Naive thymus-derived CD4-positive, alpha-beta T cell (primary cell): ENCODE measurements at regions not wholly inside any gene's neighbourhood (a gene's known extent, or its start where the extent isn't known, plus 50 kb on each side); places are given as distances from the start of the nearest gene placed in this dataset.

Experiments used
- ATAC-seq: fragments of 150-1000 bp; cut with Tn5 transposase; 2 replicates; pipeline ENCODE4 v1.10.0; 2021; ENCODE audit warnings: mild to moderate bottlenecking, moderate library complexity
- CTCF ChIA-PET: fragments of 350-600 bp; sonication (Branson Sonifier 250); formaldehyde crosslinking; loops from one replicate; lab custom pipeline; 2021; ENCODE audit warnings: antibody characterized with exemption; lab: Charles Lee
- POLR2A ChIA-PET: fragments of 350-600 bp; sonication (Branson Sonifier 250); formaldehyde crosslinking; loops from one replicate; lab custom pipeline; 2021; ENCODE audit warnings: antibody characterized with exemption, inconsistent platforms; lab: Charles Lee
- DNase-seq, 9 donors: peaks; one replicate each; pipeline versions ENCODE4 v3.0.0 to v3.0.0-alpha.2; 2020 to 2022; ENCODE audit warnings: mixed read lengths in 1 of 9
- H3K27ac ChIP-seq: one replicate; pipeline ENCODE4 v1.7.0; 2013; ENCODE audit warnings: mild to moderate bottlenecking, low read depth, low read length, moderate library complexity
- H3K27me3 ChIP-seq, 2 donors: one replicate each; pipeline ENCODE4 v1.7.0; 2013; ENCODE audit warnings: low read length in 2 of 2, mild to moderate bottlenecking in 2 of 2, moderate library complexity in 2 of 2; ENCODE audit not compliant: control insufficient read depth in 2 of 2, insufficient read depth in 2 of 2
- H3K36me3 ChIP-seq, 3 experiments: 1 replicate in 2 of 3; 2 replicates in 1 of 3; pipeline ENCODE4 v1.7.0; 2013; ENCODE audit warnings: low read length in 3 of 3, mild to moderate bottlenecking in 3 of 3, moderate library complexity in 1 of 3; ENCODE audit not compliant: insufficient read depth in 3 of 3, control insufficient read depth in 2 of 3
- H3K4me1 ChIP-seq, 2 donors: one replicate each; pipeline ENCODE4 v1.7.0; 2013; ENCODE audit warnings: low read length in 2 of 2, mild to moderate bottlenecking in 2 of 2, moderate library complexity in 1 of 2; ENCODE audit not compliant: control insufficient read depth in 2 of 2, insufficient read depth in 2 of 2
- H3K4me3 ChIP-seq: 2 replicates; pipeline ENCODE4 v1.7.0; 2013; ENCODE audit warnings: mild to moderate bottlenecking, low read length
- H3K9me3 ChIP-seq, 3 experiments: 1 replicate in 2 of 3; 2 replicates in 1 of 3; pipeline ENCODE4 v1.7.0; 2013; ENCODE audit warnings: low read length in 3 of 3; ENCODE audit not compliant: control insufficient read depth in 2 of 3
- H3K27ac Mint-ChIP-seq, 9 donors: one replicate each; pipeline ENCODE4 v1.8.0; 2020 to 2022; ENCODE audit warnings: mixed read lengths in 9 of 9, mild to moderate bottlenecking in 8 of 9, moderate library complexity in 5 of 9, inconsistent platforms in 2 of 9
- H3K27me3 Mint-ChIP-seq, 5 donors: one replicate each; pipeline ENCODE4 v1.8.0; 2021 to 2022; ENCODE audit warnings: mixed read lengths in 5 of 5, mild to moderate bottlenecking in 1 of 5
- H3K36me3 Mint-ChIP-seq, 5 donors: one replicate each; pipeline ENCODE4 v1.8.0; 2020 to 2022; ENCODE audit warnings: mixed read lengths in 5 of 5, mild to moderate bottlenecking in 3 of 5, inconsistent platforms in 1 of 5
- H3K4me1 Mint-ChIP-seq, 7 donors: one replicate each; pipeline ENCODE4 v1.8.0; 2020 to 2022; ENCODE audit warnings: mixed read lengths in 7 of 7, mild to moderate bottlenecking in 3 of 7, inconsistent platforms in 1 of 7
- H3K4me3 Mint-ChIP-seq, 10 donors: one replicate each; pipeline ENCODE4 v1.8.0; 2020 to 2022; ENCODE audit warnings: mild to moderate bottlenecking in 10 of 10, mixed read lengths in 10 of 10, moderate library complexity in 6 of 10, inconsistent platforms in 2 of 10
- H3K9me3 Mint-ChIP-seq, 11 donors: one replicate each; pipeline ENCODE4 v1.8.0; 2020 to 2022; ENCODE audit warnings: mixed read lengths in 11 of 11, mild to moderate bottlenecking in 4 of 11, inconsistent platforms in 1 of 11, moderate library complexity in 1 of 11
- intact Hi-C, 2 donors: fragments of 100-400 bp; cut with micrococcal nuclease; formaldehyde crosslinking; loops; one replicate each; pipeline ENCODE4 v1.15.1; 2023

GRCh38 chr5:29897916-29898315 lies 1295.6 kb upstream of the CDH6 start:
- H3K4me1 ChIP-seq: no peaks in the 10 kb centered on the region
- Mint-ChIP-seq H3K36me3 (no peaks in the 10 kb centered on the region), H3K9me3 (peaks cover 0 to 22% (median 6%) of the 10 kb centered on the region in 11 donors), H3K27me3 (no peaks in the 10 kb centered on the region), H3K4me3 (no peak overlapping the region), H3K27ac (no peak overlapping the region), H3K4me1 (no peaks in the 10 kb centered on the region)
- H3K4me3 ChIP-seq: no peak overlapping the region
- ChIA-PET CTCF (no interaction called here), POLR2A (no interaction called here)
- DNase-seq (no peak), ATAC-seq (no peak)
- no peaks in the 10 kb centered on the region for H3K9me3 ChIP-seq
- H3K27ac ChIP-seq: no peak overlapping the region
- H3K27me3 ChIP-seq: no peaks in the 10 kb centered on the region
- intact Hi-C loops: no loop called here
- no peaks in the 10 kb centered on the region for H3K36me3 ChIP-seq

GRCh38 chr5:29896646-29897045 lies 1296.8 kb upstream of the CDH6 start:
- Histone ChIP-seq H3K27me3 (no peaks in the 10 kb centered on the region), H3K36me3 (no peaks in the 10 kb centered on the region), H3K4me3 (no peak overlapping the region), H3K27ac (no peak overlapping the region), H3K9me3 (no peaks in the 10 kb centered on the region), H3K4me1 (no peaks in the 10 kb centered on the region)
- H3K36me3 Mint-ChIP-seq: no peaks in the 10 kb centered on the region
- DNase-seq (no peak), ATAC-seq (no peak)
- no peak overlapping the region for H3K27ac Mint-ChIP-seq
- H3K4me3 Mint-ChIP-seq: no peak overlapping the region
- POLR2A ChIA-PET: no interaction called here
- no peaks in the 10 kb centered on the region for H3K4me1 Mint-ChIP-seq
- CTCF ChIA-PET: no interaction called here
- H3K9me3 Mint-ChIP-seq: peaks cover 0 to 26% (median 6%) of the 10 kb centered on the region in 11 donors
- intact Hi-C loops: no loop called here
- H3K27me3 Mint-ChIP-seq: no peaks in the 10 kb centered on the region

- Mint-ChIP-seq H3K4me1 (no peaks in the 10 kb centered on the region), H3K9me3 (peaks cover 0 to 26% (median 6%) of the 10 kb centered on the region in 11 donors), H3K36me3 (no peaks in the 10 kb centered on the region), H3K27ac (no peak overlapping the region), H3K4me3 (no peak overlapping the region), H3K27me3 (no peaks in the 10 kb centered on the region)
- no peaks in the 10 kb centered on the region for H3K4me1 ChIP-seq
- intact Hi-C loops: no loop called here
- no peaks in the 10 kb centered on the region for H3K36me3 ChIP-seq
- no peaks in the 10 kb centered on the region for H3K27me3 ChIP-seq
- ChIA-PET POLR2A (no interaction called here), CTCF (no interaction called here)
- no peak overlapping the region for H3K4me3 ChIP-seq
- ATAC-seq (no peak), DNase-seq (no peak)
- H3K9me3 ChIP-seq: no peaks in the 10 kb centered on the region
- no peak overlapping the region for H3K27ac ChIP-seq
These were observed 1298.8 kb upstream of the CDH6 start for GRCh38 chr5:29894668-29895067.

GRCh38 chr5:29889051-29889450 lies 1304.4 kb upstream of the CDH6 start:
- no peak overlapping the region for H3K27ac ChIP-seq
- ATAC-seq (no peak), DNase-seq (no peak)
- H3K27me3 ChIP-seq: no peaks in the 10 kb centered on the region
- Mint-ChIP-seq H3K27me3 (no peaks in the 10 kb centered on the region), H3K9me3 (peaks cover 1 to 16% (median 4%) of the 10 kb centered on the region in 11 donors), H3K4me3 (no peak overlapping the region), H3K36me3 (no peaks in the 10 kb centered on the region), H3K4me1 (no peaks in the 10 kb centered on the region), H3K27ac (no peak overlapping the region)
- intact Hi-C loops: no loop called here
- ChIA-PET CTCF (no interaction called here), POLR2A (no interaction called here)
- H3K9me3 ChIP-seq: no peaks in the 10 kb centered on the region
- H3K4me1 ChIP-seq: no peaks in the 10 kb centered on the region
- no peaks in the 10 kb centered on the region for H3K36me3 ChIP-seq
- no peak overlapping the region for H3K4me3 ChIP-seq

- H3K4me3 Mint-ChIP-seq: no peak overlapping the region
- Histone ChIP-seq H3K4me3 (no peak overlapping the region), H3K36me3 (no peaks in the 10 kb centered on the region), H3K9me3 (no peaks in the 10 kb centered on the region), H3K27me3 (no peaks in the 10 kb centered on the region), H3K27ac (no peak overlapping the region), H3K4me1 (no peaks in the 10 kb centered on the region)
- no peak for ATAC-seq
- no peak for DNase-seq
- intact Hi-C loops: no loop called here
- no peaks in the 10 kb centered on the region for H3K4me1 Mint-ChIP-seq
- no peak overlapping the region for H3K27ac Mint-ChIP-seq
- ChIA-PET POLR2A (no interaction called here), CTCF (no interaction called here)
- no peaks in the 10 kb centered on the region for H3K36me3 Mint-ChIP-seq
- peaks cover 1 to 21% (median 6%) of the 10 kb centered on the region in 11 donors for H3K9me3 Mint-ChIP-seq
- no peaks in the 10 kb centered on the region for H3K27me3 Mint-ChIP-seq
These were observed 1307.9 kb upstream of the CDH6 start for GRCh38 chr5:29885595-29885994.

GRCh38 chr5:29882036-29882435 lies 1311.5 kb upstream of the CDH6 start:
- no peak overlapping the region for H3K4me3 Mint-ChIP-seq
- no peaks in the 10 kb centered on the region for H3K27me3 Mint-ChIP-seq
- no peaks in the 10 kb centered on the region for H3K4me1 ChIP-seq
- no peaks in the 10 kb centered on the region for H3K4me1 Mint-ChIP-seq
- no peak overlapping the region for H3K27ac ChIP-seq
- ChIA-PET CTCF (interaction anchor here (0.6 kb wide), 1 partner anchor 8 kb away, joined by 6 read pairs; no protein-coding TSS in a partner anchor), POLR2A (no interaction called here)
- no peaks in the 10 kb centered on the region for H3K27me3 ChIP-seq
- H3K9me3 Mint-ChIP-seq: peaks cover 1 to 15% (median 11%) of the 10 kb centered on the region in 11 donors
- peaks cover 0 to 4% (median 0%) of the 10 kb centered on the region in 5 donors for H3K36me3 Mint-ChIP-seq
- DNase-seq (no peak), ATAC-seq (no peak)
- intact Hi-C loops: no loop called here
- no peaks in the 10 kb centered on the region for H3K9me3 ChIP-seq
- H3K27ac Mint-ChIP-seq: no peak overlapping the region
- no peaks in the 10 kb centered on the region for H3K36me3 ChIP-seq
- no peak overlapping the region for H3K4me3 ChIP-seq

- ChIA-PET POLR2A (no interaction called here), CTCF (no interaction called here)
- no peaks in the 10 kb centered on the region for H3K27me3 Mint-ChIP-seq
- no peaks in the 10 kb centered on the region for H3K36me3 ChIP-seq
- H3K36me3 Mint-ChIP-seq: peaks cover 0 to 4% (median 0%) of the 10 kb centered on the region in 5 donors
- no peaks in the 10 kb centered on the region for H3K27me3 ChIP-seq
- intact Hi-C loops: no loop called here
- no peak overlapping the region for H3K27ac Mint-ChIP-seq
- peaks cover 0 to 21% (median 9%) of the 10 kb centered on the region in 11 donors for H3K9me3 Mint-ChIP-seq
- H3K4me1 Mint-ChIP-seq: no peaks in the 10 kb centered on the region
- no peak overlapping the region for H3K4me3 ChIP-seq
- ATAC-seq (no peak), DNase-seq (no peak)
- H3K4me3 Mint-ChIP-seq: no peak overlapping the region
- no peak overlapping the region for H3K27ac ChIP-seq
- no peaks in the 10 kb centered on the region for H3K9me3 ChIP-seq
- H3K4me1 ChIP-seq: no peaks in the 10 kb centered on the region
These were observed 1314.1 kb upstream of the CDH6 start for GRCh38 chr5:29879401-29879800.
